Kidney capillary endothelial cell (primary cell): ENCODE measurements at regions not wholly inside any gene's neighbourhood (a gene's known extent, or its start where the extent isn't known, plus 50 kb on each side); places are given as distances from the start of the nearest gene placed in this dataset.

Source experiments
- DNase-seq: peaks from one replicate; pipeline ENCODE4 v3.0.0-alpha.2; 2018; ENCODE audit warnings: low spot score

GRCh38 chr14:101004176-101004575, 100.7 kb upstream of the RTL1 start:
- no peak for DNase-seq

- DNase-seq: no peak
These were observed 101.4 kb upstream of the RTL1 start for GRCh38 chr14:101004954-101005353.

DNA sequence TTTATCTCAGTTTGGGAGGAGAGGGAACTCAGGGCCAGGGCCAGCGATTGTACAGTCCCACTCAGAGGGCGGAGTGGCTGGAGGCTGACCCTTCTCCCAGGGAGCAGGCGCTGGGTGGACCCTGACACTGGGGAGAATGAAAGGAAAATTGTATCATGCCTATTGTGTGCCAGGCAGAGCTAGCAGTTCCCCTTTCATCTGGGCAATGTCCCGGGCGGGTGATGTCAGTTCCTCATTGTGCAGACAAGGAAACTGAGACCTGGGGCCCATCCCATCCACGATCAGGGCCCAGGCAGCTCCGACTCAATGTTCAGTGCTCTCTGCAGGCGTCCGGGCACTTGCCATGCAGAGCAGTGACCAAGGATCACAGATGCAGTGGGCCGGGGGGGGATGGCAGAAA, 101.9 kb upstream of the RTL1 start:
- no peak for DNase-seq

GRCh38 chr14:101006008-101006407, 102.5 kb upstream of the RTL1 start:
- DNase-seq: no peak

DNA sequence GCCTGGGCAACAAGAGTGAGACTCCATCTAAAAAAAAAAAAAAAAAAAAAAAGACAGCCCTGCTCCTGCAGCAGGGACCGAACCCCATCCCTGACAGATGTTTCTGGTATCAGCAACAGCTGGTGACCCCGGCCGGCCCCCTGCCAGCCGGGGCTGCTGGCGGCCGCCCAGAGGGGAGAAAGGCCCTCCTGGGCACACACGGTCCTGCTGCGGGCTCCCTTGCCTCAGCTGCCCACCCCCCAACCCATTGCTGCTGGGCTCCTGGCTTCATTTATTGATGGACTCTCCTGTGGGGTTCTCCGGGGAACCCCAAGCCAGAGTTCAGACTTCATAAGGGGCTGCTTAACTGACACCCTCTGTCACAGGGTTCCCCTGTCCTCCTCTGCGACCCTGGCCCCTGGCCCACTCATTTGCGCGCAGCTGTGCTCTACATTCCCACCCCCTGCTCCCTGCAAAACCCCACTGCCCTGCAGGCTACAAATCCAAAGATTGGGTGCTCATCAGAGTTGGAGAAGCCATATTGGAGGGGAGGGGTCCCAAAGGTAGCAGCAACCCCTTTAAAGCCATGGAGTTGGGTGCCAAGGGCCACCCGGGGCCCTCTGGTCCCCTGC, 103.6 kb upstream of the RTL1 start:
- no peak for DNase-seq

GRCh38 chr14:101007765-101008164, 104.2 kb upstream of the RTL1 start:
- DNase-seq: no peak

DNA sequence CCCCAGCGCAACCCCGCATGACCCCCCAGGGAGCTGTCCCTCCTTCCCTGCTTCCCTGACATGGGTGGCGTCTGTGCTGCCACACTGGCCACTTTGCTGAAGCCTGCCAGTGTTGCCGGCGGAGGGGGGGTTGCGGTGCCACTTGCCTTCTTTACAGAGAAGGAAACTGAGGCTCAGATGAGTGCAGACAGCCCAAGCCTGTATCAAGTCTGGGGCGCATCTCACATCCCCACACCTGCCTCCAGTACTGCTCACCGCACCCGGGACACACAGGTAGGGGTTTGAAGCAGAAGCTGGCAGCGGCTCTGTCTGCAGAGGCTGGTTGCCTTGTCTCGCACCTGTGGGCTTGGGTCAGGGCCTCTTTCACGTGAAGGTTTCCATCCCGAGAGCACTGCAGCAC, 104.7 kb upstream of the RTL1 start:
- DNase-seq: no peak

DNA sequence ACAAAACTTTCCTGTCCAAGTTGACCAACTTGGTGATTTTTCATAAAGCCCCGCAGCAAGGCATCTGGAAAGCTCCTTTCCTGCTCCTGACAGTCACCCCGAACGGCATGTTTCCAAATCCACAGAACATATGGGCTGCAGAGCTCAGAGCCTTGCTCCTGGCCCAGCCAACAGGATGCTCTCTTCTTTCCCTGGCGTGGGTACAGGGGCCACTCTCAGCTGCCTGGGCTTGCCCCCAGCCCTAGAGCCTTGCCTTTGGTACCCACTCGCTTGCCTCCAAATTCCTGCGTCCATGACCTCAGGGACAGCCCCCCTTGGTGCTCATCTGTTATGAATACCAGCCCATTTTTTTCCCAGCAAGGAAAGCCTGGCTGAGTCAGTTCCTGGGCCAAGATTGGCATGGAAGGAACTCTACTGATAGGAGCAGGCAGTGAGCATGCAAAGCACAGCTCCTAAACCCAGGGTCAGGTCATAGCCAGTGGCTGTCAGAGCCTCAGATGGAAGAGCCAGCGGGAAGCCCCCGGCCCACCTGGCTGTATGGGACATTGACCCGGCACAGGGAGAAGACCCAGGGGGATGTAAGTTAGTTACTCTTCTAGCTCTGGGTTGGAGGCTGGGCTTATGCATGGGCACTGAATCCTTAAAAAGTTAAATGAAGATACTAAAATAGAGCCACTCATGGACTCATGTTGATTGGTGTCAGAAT, 105.3 kb upstream of the RTL1 start:
- no peak for DNase-seq

DNA sequence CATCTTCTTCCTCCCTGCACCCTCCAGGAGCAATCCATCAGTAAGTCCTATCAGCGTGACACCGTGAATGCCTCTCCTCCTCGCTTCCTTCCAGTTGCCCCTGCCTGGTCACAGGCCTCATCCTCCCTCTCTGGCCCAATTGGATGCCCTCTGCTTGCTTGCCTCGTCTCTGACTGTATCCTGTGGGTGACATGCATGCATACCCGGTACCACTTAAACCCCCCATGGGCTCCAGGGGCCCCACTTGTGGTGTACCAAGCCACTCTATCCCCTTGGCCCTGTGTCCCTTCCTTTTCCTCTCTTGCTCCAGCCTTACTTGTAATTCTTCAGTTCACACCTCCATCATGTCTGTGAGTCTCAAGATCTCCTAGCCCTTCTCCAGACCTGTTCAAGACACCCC, 106.0 kb upstream of the RTL1 start:
- DNase-seq: no peak

- DNase-seq: no peak
These were observed 106.8 kb upstream of the RTL1 start for GRCh38 chr14:101010293-101010692.

DNA sequence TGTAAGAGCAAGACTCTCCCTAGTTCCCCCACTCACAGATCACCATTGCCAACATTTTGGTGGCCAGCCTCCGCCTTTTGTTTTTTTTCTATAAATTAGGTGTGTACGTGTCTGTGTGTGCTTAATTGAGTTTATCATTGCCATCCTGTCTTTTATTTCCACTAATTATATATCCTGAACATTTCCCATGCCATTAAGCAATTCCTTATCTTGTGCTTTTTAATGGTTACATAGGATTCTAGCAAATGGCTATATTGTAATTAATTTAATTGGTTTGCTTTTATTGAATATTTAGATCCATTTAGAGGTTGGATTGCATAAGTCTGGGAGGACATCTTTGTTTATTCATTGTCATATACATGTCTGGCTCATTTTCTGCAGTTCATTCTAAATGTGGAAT, 107.3 kb upstream of the RTL1 start:
- DNase-seq: no peak

DNA sequence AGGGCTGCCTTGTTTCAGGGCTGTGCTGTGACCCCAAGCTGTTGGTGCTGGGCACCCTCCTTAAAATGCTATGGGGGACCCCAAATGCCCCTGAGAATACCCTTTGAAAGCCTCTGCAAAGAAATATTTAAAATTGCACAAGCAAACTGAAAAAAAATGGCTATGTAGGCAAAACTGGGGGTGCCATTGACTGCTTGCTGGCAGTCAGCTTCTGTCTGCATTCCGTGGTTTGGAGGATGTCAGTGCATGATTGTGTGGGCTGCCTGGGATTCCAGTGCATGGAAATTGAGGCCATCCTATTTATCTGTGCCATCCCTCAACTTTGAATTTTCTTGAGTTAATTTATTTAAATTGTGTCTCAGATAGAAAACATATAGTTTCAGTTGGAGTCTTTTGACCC, 113.7 kb upstream of the RTL1 start:
- no peak for DNase-seq

- no peak for DNase-seq
These were observed 114.5 kb upstream of the RTL1 start for GRCh38 chr14:101017806-101018560.

DNA sequence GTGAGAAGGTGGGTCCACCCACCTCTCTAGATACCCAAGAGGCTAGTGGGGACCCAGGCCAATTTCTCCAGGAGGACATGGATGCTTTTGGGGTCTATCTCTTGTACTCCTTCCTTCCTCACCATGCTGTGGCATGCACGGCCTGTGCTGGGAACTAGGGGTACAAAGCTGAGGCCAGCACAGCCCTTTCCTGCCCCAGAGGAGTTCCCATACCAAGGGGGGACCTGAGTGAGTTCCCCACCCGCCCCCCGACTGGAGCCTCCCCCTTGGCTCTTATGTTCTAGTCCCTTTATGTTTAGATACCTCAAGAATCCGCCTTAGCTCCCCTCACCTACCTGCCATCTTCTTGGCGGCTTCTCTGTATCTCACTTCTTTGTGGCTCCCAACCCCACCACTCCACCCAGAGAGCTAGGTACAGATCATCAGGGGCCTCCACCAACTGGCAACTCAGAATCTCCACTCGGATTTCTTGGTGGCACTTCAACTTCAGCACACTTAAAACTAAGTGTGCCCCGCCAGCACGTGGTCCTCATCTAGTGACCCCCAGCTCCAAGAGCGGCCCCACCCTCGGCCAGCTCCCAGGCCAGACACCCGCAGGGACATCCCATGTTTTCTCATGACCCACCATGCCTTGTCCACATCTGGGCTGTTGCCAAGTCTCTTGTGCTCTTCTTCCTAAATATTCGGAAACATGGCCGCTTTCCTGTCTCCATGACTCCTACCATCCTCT, 115.2 kb upstream of the RTL1 start:
- no peak for DNase-seq

DNA sequence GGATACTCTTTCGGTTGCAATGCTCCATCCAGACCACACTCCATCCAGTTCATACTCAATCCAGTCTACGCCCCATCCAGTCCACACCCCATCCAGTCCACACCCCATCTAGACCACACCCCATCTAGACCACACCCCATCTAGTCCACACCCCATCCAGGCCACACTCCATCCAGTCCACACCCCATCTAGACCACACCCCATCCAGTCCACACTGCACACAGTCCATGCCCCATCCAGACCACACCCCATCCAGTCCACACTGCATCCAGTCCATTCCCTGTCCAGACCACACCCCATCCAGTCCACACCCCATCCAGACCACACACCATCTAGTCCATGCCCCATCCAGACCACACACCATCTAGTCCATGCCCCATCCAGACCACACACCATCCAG, 116.0 kb upstream of the RTL1 start:
- no peak for DNase-seq

- no peak for DNase-seq
These were observed 116.6 kb upstream of the RTL1 start for GRCh38 chr14:101019990-101020710.

GRCh38 chr14:101020834-101021370, 117.4 kb upstream of the RTL1 start:
- DNase-seq: no peak

- no peak for DNase-seq
These were observed 118.6 kb upstream of the RTL1 start for GRCh38 chr14:101022121-101022520.

DNA sequence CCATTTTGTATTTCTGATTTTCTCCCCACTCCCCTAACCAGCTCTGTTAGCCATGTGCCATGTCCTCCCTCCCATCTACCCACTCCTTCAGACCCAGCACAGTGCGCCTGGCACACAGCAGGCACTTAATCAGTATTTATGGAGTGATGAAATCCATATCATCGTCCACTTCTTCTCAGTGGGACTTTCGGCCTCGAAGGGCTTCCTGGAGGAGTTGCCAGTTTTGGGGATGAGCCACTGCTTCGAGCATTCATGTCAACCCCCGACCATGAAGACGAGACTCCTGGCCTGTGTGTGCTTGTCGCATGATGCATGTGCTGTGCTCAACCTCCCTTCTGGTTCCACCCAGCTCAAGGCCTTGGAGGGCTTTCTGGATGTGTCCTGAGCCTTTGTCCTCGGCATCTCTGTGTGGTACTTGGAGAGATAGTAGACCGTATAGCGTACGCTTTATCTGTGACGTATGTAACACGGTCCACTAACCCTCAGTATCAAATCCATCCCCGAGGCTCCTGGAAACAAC, 119.5 kb upstream of the RTL1 start:
- no peak for DNase-seq

DNA sequence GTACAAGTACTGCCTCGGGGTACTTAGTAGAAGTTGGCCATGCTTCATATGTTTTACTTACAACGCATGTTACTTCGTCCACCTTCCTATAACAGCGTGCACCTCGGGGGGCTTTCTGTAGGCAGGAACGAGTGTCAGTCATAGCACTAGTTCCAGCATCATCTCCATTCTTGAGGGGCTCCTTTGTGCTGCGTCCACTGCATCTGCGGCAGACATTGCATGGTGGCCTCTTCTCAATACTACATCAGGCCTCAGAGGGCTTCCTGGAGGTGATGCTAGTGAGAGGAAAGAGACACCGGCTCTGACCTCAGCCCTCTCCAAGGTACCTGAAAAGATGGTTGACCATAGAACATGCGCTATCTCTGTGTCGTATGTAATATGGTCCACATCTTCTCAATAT, 121.2 kb upstream of the RTL1 start:
- DNase-seq: no peak

- DNase-seq: no peak
These were observed 121.6 kb upstream of the RTL1 start for GRCh38 chr14:101025131-101025530.

GRCh38 chr14:101025696-101026095, 122.2 kb upstream of the RTL1 start:
- no peak for DNase-seq
